Stimulated activated naive CD8-positive, alpha-beta T cell treated with anti-CD3 and anti-CD28 coated beads, Interleukin-15, Interleukin-2, amounts not matched to agents 100 ng/mL and 50 ng/mL, for 24 hours (primary cell): ENCODE measurements at regions not wholly inside any gene's neighbourhood (a gene's known extent, or its start where the extent isn't known, plus 50 kb on each side); places are given as distances from the start of the nearest gene placed in this dataset.
"Not testable (repeated sequence)": the region's sequence is repeated elsewhere in the genome, so short reads cannot be mapped to it uniquely, and the experiment has no call there.

ENCODE experiments used
- H3K27ac Mint-ChIP-seq: one replicate; pipeline ENCODE4 v1.8.0; 2021; ENCODE audit warnings: mild to moderate bottlenecking, mixed read lengths
- H3K27me3 Mint-ChIP-seq: one replicate; pipeline ENCODE4 v1.8.0; 2021; ENCODE audit warnings: mixed read lengths
- H3K36me3 Mint-ChIP-seq: one replicate; pipeline ENCODE4 v1.8.0; 2021; ENCODE audit warnings: low read depth, mixed read lengths
- H3K4me1 Mint-ChIP-seq: one replicate; pipeline ENCODE4 v1.8.0; 2021; ENCODE audit warnings: low read depth, mixed read lengths
- H3K4me3 Mint-ChIP-seq: one replicate; pipeline ENCODE4 v1.8.0; 2021; ENCODE audit warnings: mild to moderate bottlenecking, mixed read lengths
- H3K9me3 Mint-ChIP-seq: one replicate; pipeline ENCODE4 v1.8.0; 2021; ENCODE audit warnings: mixed read lengths

DNA sequence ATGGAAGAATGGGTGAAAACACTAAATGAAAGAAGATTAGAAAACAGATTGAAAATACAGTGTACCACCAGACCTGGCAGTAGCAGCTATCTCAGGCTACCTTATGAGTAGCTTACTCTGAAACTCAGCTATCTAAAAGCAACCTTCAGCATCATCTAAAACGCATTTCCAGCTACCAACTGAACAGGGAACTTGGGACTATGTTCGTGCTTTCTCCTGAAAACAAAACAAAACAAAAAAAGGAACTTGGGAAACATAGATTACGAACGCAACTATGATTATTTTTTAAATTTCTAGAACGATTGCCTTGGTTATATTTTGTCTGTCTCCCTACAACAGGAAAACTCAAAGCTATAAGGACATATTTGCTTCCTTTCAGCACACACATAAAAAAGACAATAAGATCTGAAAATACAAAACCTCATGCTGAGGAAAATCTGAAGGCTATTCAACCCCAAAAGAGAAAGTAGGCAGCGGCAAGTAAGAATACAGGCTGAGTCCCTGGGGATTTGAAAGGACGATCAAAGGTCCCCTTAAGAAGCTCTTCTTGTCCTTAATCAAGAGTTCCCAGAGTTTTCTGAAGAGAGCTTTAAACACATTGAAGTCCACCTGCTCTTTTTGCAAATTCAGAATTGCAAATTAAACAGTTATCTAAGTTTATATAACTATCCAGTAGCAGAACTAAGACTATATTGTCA, 53.4 kb downstream of the OR2K2 start:
- Mint-ChIP-seq H3K4me3 (peak overlapping the region; percentile 19), H3K9me3 (peaks cover 4% of the 10 kb centered on the region), H3K4me1 (no peaks in the 10 kb centered on the region), H3K27me3 (peaks cover 18% of the 10 kb centered on the region), H3K27ac (no peak overlapping the region), H3K36me3 (no peaks in the 10 kb centered on the region)

GRCh38 chr9:111274737-111275136, 55.3 kb downstream of the OR2K2 start:
- Mint-ChIP-seq H3K27ac (no peak overlapping the region), H3K27me3 (peaks cover 8% of the 10 kb centered on the region), H3K4me1 (no peaks in the 10 kb centered on the region), H3K9me3 (no peaks in the 10 kb centered on the region), H3K36me3 (no peaks in the 10 kb centered on the region), H3K4me3 (no peak overlapping the region)

- no peak overlapping the region for H3K27ac Mint-ChIP-seq
- H3K4me1 Mint-ChIP-seq = no peaks in the 10 kb centered on the region
- H3K4me3 Mint-ChIP-seq = no peak overlapping the region
- H3K36me3 Mint-ChIP-seq = no peaks in the 10 kb centered on the region
- peaks cover 8% of the 10 kb centered on the region for H3K27me3 Mint-ChIP-seq
- H3K9me3 Mint-ChIP-seq = peaks cover 3% of the 10 kb centered on the region
These were observed 57.4 kb downstream of the OR2K2 start for GRCh38 chr9:111272581-111272980.

DNA sequence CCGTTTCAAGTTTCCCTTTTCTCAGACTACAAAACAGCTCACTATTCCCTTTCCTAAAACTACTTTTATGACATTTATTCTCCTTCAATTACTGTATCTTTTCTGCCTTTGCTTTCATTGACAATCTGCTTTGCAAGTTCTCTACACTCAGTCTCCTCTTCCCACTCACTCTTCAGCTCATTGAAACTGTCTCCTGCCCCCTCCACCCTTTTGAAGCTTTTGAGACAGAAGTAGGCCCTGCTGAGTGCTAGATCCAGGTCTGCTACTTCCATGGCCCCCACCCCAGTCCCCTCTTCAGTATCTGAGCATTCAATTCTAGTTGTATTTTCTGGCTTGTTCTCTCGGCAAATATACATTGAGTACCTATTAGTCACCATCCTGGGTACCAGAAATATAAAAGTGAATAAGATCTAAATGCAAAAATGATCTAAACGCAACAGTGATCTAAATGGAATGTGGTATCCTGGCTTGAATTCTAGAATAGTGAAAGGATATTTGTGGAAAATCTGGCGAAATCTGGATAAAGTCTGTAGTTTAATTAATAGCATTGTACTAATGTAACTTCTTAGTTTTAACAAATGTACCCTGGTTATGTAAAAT, 58.4 kb downstream of the OR2K2 start:
- Mint-ChIP-seq H3K36me3 (no peaks in the 10 kb centered on the region), H3K9me3 (peaks cover 8% of the 10 kb centered on the region), H3K4me1 (no peaks in the 10 kb centered on the region), H3K27me3 (peaks cover 2% of the 10 kb centered on the region), H3K27ac (no peak overlapping the region), H3K4me3 (no peak overlapping the region)

- no peaks in the 10 kb centered on the region for H3K36me3 Mint-ChIP-seq
- no peak overlapping the region for H3K4me3 Mint-ChIP-seq
- no peaks in the 10 kb centered on the region for H3K27me3 Mint-ChIP-seq
- peaks cover 8% of the 10 kb centered on the region for H3K9me3 Mint-ChIP-seq
- H3K4me1 Mint-ChIP-seq = no peaks in the 10 kb centered on the region
- no peak overlapping the region for H3K27ac Mint-ChIP-seq
These were observed 59.0 kb downstream of the OR2K2 start for GRCh38 chr9:111271047-111271446.

GRCh38 chr9:111266024-111266423, 64.0 kb downstream of the OR2K2 start:
- not testable (repeated sequence) for H3K4me3 Mint-ChIP-seq

DNA sequence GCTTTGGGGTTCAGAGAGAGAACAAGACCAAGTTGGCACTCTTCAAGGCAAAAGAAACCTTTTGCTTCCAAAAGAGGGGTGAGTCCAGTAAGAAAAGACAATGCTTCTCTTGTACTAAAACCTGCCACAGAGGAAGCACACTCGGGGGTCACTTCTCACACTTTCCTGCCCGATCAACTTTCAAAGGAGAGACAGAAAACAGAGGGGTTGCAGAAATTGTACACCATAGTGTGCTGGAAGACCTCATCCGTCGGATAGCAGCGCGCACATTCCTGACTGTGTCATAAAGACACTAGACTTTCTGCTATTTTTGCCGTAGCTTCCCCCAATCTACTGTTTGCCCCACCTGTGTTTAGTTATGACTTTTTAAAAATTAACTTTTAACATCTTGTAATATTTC, 66.9 kb downstream of the OR2K2 start:
- H3K27me3 Mint-ChIP-seq = no peaks in the 10 kb centered on the region
- no peaks in the 10 kb centered on the region for H3K4me1 Mint-ChIP-seq
- no peaks in the 10 kb centered on the region for H3K36me3 Mint-ChIP-seq
- no peak overlapping the region for H3K27ac Mint-ChIP-seq
- no peak overlapping the region for H3K4me3 Mint-ChIP-seq
- peaks cover 13% of the 10 kb centered on the region for H3K9me3 Mint-ChIP-seq

More at GRCh38 chr9:111266024-111266423, 64.0 kb downstream of the OR2K2 start:
- H3K9me3 Mint-ChIP-seq = peaks cover 16% of the 10 kb centered on the region
- not testable (repeated sequence) for H3K36me3 Mint-ChIP-seq, H3K27ac Mint-ChIP-seq, H3K27me3 Mint-ChIP-seq, H3K4me1 Mint-ChIP-seq

DNA sequence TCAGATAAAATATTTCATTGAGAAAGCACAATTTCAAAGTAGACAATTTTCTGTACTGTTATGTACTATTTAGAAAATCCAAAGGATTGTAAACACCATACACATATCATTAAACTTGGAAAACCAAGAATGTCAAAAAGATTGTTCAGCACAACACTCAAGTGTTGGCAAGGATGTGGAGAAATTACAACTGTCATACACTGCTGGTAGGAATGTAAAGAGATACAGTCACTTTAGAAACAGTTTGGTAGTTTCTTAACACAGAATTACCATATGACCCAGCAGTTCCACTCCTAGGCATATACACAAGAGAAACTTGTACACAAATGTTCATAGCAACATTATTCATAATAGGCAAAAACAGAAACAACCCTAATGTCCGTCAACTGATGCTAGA, 71.2 kb downstream of the OR2K2 start:
- peaks cover 4% of the 10 kb centered on the region for H3K27me3 Mint-ChIP-seq
- H3K9me3 Mint-ChIP-seq = no peaks in the 10 kb centered on the region
- H3K4me1 Mint-ChIP-seq = no peaks in the 10 kb centered on the region
- no peak overlapping the region for H3K27ac Mint-ChIP-seq
- no peak overlapping the region for H3K4me3 Mint-ChIP-seq
- H3K36me3 Mint-ChIP-seq = no peaks in the 10 kb centered on the region

GRCh38 chr9:111258209-111258874, 71.7 kb downstream of the OR2K2 start:
- Mint-ChIP-seq H3K36me3 (no peaks in the 10 kb centered on the region), H3K4me1 (no peaks in the 10 kb centered on the region), H3K27ac (no peak overlapping the region), H3K27me3 (peaks cover 4% of the 10 kb centered on the region), H3K4me3 (no peak overlapping the region), H3K9me3 (no peaks in the 10 kb centered on the region)

GRCh38 chr9:111253742-111254437, 76.1 kb downstream of the OR2K2 start:
- Mint-ChIP-seq H3K27ac (no peak overlapping the region), H3K4me1 (no peaks in the 10 kb centered on the region), H3K36me3 (no peaks in the 10 kb centered on the region), H3K9me3 (no peaks in the 10 kb centered on the region), H3K27me3 (peaks cover 4% of the 10 kb centered on the region), H3K4me3 (no peak overlapping the region)

DNA sequence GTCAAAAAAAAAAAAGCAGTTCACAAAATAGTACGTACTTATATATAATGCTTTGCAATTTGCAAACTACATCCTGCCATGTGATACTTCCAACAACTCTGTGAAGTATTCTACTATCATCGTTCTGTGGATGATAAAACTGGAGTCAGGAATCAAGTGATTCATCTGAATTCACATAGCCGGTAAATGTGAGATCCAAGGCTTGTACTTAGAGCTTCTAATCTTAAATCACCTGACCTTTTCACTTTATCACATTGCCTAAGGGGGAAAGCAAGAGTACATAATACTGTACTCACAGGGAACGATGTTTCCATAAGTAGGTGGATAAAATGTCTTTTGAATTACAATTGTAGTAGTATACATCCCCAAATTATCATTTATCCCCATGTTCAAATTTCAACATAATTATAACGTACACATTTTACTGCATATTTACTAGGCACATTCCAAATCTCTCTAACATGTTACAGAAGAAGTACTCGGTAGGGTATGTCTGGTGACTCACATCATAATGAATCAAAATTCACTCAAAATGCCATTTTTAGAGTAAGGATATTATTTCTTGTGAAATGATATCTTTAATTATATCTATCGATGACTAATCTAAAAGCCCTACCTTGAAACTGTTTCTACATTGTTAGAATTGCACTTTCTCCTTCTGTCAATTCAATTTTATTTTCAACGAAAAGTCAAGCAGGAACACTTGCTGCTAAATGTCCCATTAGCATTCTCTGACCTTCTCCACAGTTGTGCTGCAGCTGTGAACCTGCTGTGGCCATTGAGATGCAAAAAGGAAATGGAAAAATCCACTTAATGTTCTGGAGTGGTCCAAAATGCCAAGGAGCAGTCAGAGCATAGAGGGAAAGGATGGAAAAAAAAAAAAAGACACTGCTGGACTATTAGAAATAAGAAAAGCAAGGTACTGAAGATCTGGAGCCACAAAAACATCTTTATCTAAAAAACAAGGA, 78.9 kb downstream of the OR2K2 start:
- Mint-ChIP-seq H3K4me1 (no peaks in the 10 kb centered on the region), H3K4me3 (no peak overlapping the region), H3K9me3 (no peaks in the 10 kb centered on the region), H3K36me3 (no peaks in the 10 kb centered on the region), H3K27me3 (no peaks in the 10 kb centered on the region), H3K27ac (no peak overlapping the region)

DNA sequence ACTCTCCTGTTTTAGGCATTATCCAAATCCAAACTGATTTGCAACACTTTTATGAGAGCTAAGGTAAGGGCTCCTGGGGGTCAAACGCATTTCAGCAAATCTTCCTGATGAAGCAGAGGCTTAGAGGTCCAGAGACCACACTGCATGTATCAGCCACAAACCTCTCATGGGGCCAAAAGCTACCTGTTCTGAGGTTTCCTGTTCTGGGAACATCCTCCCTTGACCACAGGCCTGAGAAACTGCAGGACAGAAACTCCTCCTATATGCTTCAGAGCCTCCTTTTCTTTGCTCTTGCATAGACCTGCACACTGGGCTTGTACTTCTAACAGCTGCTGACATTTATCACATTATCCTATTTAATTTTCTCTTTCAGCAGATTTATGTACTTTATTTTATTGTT, 92.6 kb downstream of the OR2K2 start:
- Mint-ChIP-seq H3K9me3 (no peaks in the 10 kb centered on the region), H3K4me1 (no peaks in the 10 kb centered on the region), H3K27me3 (peaks cover 5% of the 10 kb centered on the region), H3K4me3 (no peak overlapping the region), H3K27ac (no peak overlapping the region), H3K36me3 (no peaks in the 10 kb centered on the region)

GRCh38 chr9:111236332-111236731, 93.7 kb downstream of the OR2K2 start:
- Mint-ChIP-seq H3K27ac (no peak overlapping the region), H3K4me3 (no peak overlapping the region), H3K27me3 (peaks cover 5% of the 10 kb centered on the region), H3K36me3 (no peaks in the 10 kb centered on the region), H3K9me3 (no peaks in the 10 kb centered on the region), H3K4me1 (no peaks in the 10 kb centered on the region)

DNA sequence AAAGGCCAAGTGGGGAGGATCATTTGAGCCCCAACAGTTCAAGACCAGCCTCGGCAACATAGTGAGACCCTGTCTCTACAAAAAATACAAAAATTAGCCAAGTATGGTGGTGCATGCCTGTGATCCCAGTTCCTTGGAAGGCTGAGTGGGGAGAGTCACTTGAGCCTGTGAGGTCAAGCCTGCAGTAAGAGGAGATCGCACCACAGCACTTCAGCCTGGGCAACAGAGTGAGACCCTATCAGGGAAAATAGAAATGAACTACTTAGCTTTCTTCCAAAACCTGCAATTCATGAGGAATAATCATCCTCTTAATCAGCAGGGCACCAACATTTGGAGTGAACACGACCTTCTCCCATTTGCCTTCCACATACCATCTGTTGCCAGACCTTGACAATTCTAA, 96.1 kb downstream of the OR2K2 start:
- no peaks in the 10 kb centered on the region for H3K4me1 Mint-ChIP-seq
- H3K27ac Mint-ChIP-seq = no peak overlapping the region
- H3K9me3 Mint-ChIP-seq = no peaks in the 10 kb centered on the region
- H3K4me3 Mint-ChIP-seq = no peak overlapping the region
- H3K36me3 Mint-ChIP-seq = no peaks in the 10 kb centered on the region
- H3K27me3 Mint-ChIP-seq = no peaks in the 10 kb centered on the region
